ENCODE measurements at regions not wholly inside any gene's neighbourhood (a gene's known extent, or its start where the extent isn't known, plus 50 kb on each side); places are given as distances from the start of the nearest gene placed in this dataset.

DNA sequence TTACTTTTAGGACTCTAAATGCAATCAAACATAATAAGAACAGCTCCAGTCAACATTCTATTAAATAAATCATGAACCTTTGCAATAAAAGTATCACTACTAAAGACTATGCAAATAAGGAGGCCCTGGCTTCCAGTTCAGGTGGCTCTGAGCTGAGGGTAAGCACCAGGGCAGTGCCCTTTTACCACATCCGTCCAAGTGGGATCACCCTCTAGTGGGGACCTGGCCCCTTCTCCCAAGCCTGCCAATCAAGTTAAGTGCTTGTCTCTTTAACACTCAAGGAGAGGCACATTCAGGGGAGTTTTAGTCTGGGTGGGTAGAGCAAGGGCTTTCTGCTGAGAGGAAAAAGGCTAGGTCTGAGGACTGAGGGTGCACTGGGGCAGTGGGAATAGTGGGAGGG is 161.4 kb downstream of the TMEM200A start:
- no peaks in the 10 kb centered on the region for H3K36me3 ChIP-seq (ENCODE audit: control insufficient read depth in 2 of 2, extremely low read depth in 1 of 2, insufficient read depth in 2 of 2, low read length in 2 of 2)

More for the DNA sequence above, 161.4 kb downstream of the TMEM200A start:
- ChIA-PET POLR2A (no interaction called here), CTCF (no interaction called here)
- Histone ChIP-seq H4K20me1 (replicated peaks; ENCODE audit: control insufficient read depth, extremely low read depth, insufficient read depth, low read length) (no peaks in the 10 kb centered on the region), H3K4me3 (replicated peaks in 1 of 3; ENCODE audit: insufficient read depth in 1 of 3, low read depth in 1 of 3, low read length in 3 of 3) (no peak overlapping the region), H3K9me3 (replicated peaks; ENCODE audit: control insufficient read depth, insufficient read depth, low read length) (no peaks in the 10 kb centered on the region), H3K4me1 (ENCODE audit: control insufficient read depth, extremely low read depth, insufficient read depth, low read length) (no peaks in the 10 kb centered on the region), H3K27ac (ENCODE audit: insufficient read depth, low read depth, low read length) (no peak overlapping the region), H3K9me1 (replicated peaks; ENCODE audit: control insufficient read depth, extremely low read depth, insufficient read depth, low read length) (no peaks in the 10 kb centered on the region), H2AFZ (ENCODE audit: low read depth, low read length) (no peak overlapping the region), H3K4me2 (ENCODE audit: insufficient read depth, low read length) (no peak overlapping the region), H3K27me3 (ENCODE audit: control insufficient read depth in 2 of 2, insufficient read depth in 2 of 2, low read length in 2 of 2) (no peaks in the 10 kb centered on the region), H3K79me2 (ENCODE audit: control insufficient read depth, insufficient read depth, low read length) (no peaks in the 10 kb centered on the region), H3K9ac (replicated peaks; ENCODE audit: extremely low read depth, insufficient read depth, low read length) (no peak overlapping the region)
- TF ChIP-seq MYC (IDR thresholded peaks at IDR 0.05; ENCODE audit: low read depth, low read length), result no peak
- TF ChIP-seq POLR2AphosphoS5 (IDR thresholded peaks at IDR 0.05; ENCODE audit: insufficient read depth, low read depth, low read length), result no peak
- TF ChIP-seq POLR2A (IDR thresholded peaks at IDR 0.05; ENCODE audit: low read depth, low read length), result no peak
- no peak for TF ChIP-seq EZH2 (IDR thresholded peaks at IDR 0.05; ENCODE audit: borderline replicate concordance, low read depth, low read length, severe bottlenecking)
- TF ChIP-seq, protein P1, sequence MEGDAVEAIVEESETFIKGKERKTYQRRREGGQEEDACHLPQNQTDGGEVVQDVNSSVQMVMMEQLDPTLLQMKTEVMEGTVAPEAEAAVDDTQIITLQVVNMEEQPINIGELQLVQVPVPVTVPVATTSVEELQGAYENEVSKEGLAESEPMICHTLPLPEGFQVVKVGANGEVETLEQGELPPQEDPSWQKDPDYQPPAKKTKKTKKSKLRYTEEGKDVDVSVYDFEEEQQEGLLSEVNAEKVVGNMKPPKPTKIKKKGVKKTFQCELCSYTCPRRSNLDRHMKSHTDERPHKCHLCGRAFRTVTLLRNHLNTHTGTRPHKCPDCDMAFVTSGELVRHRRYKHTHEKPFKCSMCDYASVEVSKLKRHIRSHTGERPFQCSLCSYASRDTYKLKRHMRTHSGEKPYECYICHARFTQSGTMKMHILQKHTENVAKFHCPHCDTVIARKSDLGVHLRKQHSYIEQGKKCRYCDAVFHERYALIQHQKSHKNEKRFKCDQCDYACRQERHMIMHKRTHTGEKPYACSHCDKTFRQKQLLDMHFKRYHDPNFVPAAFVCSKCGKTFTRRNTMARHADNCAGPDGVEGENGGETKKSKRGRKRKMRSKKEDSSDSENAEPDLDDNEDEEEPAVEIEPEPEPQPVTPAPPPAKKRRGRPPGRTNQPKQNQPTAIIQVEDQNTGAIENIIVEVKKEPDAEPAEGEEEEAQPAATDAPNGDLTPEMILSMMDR (IDR thresholded peaks at IDR 0.05; ENCODE audit: extremely low read depth in 1 of 2, insufficient read depth in 1 of 2, low read depth in 1 of 2, low read length in 2 of 2), result no peak
- TF ChIP-seq GATA2 (IDR thresholded peaks at IDR 0.05; ENCODE audit: insufficient read depth, insufficient read length, low read depth, low read length), result no peak
- TF ChIP-seq, protein P2, sequence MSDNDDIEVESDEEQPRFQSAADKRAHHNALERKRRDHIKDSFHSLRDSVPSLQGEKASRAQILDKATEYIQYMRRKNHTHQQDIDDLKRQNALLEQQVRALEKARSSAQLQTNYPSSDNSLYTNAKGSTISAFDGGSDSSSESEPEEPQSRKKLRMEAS (IDR thresholded peaks at IDR 0.05; ENCODE audit: insufficient read depth, insufficient read length), result no peak
- no peak for TF ChIP-seq JUN (IDR thresholded peaks at IDR 0.05; ENCODE audit: borderline replicate concordance, insufficient read depth, insufficient read length, low read depth)
- TF ChIP-seq FOS (IDR thresholded peaks at IDR 0.05; ENCODE audit: borderline replicate concordance, insufficient read depth, low read length), result no peak
- intact Hi-C loops (cut with micrococcal nuclease) (no loop called here), dilution Hi-C loops (cut with MboI; ENCODE audit: extremely low pct_ligation_motif_present, low sequenced_read_pairs) (no loop called here)
- DNase-seq (ENCODE audit: low read depth, low spot score) (no peak), FAIRE-seq (no peak)
- no TSS peak for BruUV-seq (replicated peaks)

Measured in endothelial cell of umbilical vein (primary cell).